HEK293 (cell line): ENCODE measurements at regions not wholly inside any gene's neighbourhood (a gene's known extent, or its start where the extent isn't known, plus 50 kb on each side); places are given as distances from the start of the nearest gene placed in this dataset.

Experiments
- CTCF ChIA-PET: fragments of 350-600 bp; formaldehyde crosslinking; extraction: SDS; loops from one replicate; lab custom pipeline; 2021; ENCODE audit warnings: antibody characterized with exemption; lab: Yijun Ruan, JAX
- POLR2A ChIA-PET: fragments of 300-600 bp; formaldehyde crosslinking; extraction: SDS; loops from one replicate; lab custom pipeline; 2020; ENCODE audit warnings: antibody characterized with exemption, inconsistent platforms; lab: Yijun Ruan, JAX
- H3K27ac ChIP-seq: fragments of 200-500 bp; sonication (Bioruptor generic); 2 replicates; pipeline ENCODE4 v1.5.1; 2014; ENCODE audit warnings: low read depth, low read length, control low read depth, inconsistent platforms; ENCODE audit errors: extremely low read depth
- H3K36me3 ChIP-seq, 2 experiments: fragments of 200-500 bp in 1 of 2; sonication (Bioruptor generic) in 1 of 2; 1 replicate in 1 of 2; 2 replicates in 1 of 2; pipeline ENCODE4 v1.5.1; 2014 to 2017; ENCODE audit warnings: inconsistent platforms in 2 of 2, low read length in 2 of 2; ENCODE audit not compliant: control insufficient read depth in 2 of 2, insufficient read depth in 1 of 2
- H3K4me1 ChIP-seq: fragments of 200-500 bp; sonication (Bioruptor generic); 2 replicates; pipeline ENCODE4 v1.5.1; 2014; ENCODE audit warnings: mild to moderate bottlenecking, low read length, inconsistent platforms; ENCODE audit not compliant: control insufficient read depth, insufficient read depth
- H3K4me3 ChIP-seq: 2 replicates; pipeline ENCODE4 v1.5.1; 2011; ENCODE audit warnings: low read depth, mild to moderate bottlenecking, control low read depth, low read length, moderate library complexity
- H3K9me3 ChIP-seq: fragments of 200-500 bp; sonication (Bioruptor generic); 2 replicates; pipeline ENCODE4 v1.5.1; 2014; ENCODE audit warnings: low read depth, low read length, inconsistent platforms; ENCODE audit not compliant: control insufficient read depth, insufficient read depth
- MZF1 ChIP-seq: fragments of 450-650 bp; formaldehyde crosslinking; IDR thresholded peaks from 2 replicates; pipeline ENCODE4 v1.5.1; 2017; ENCODE audit warnings: missing biosample characterization, missing genetic modification characterization, borderline replicate concordance
- ZNF132 ChIP-seq: fragments of 450-650 bp; formaldehyde crosslinking; IDR thresholded peaks from 2 replicates; pipeline ENCODE4 v1.5.1; 2017; ENCODE audit warnings: missing biosample characterization, missing genetic modification characterization, borderline replicate concordance

- Histone ChIP-seq H3K27ac (no peak overlapping the region), H3K9me3 (no peaks in the 10 kb centered on the region), H3K4me1 (no peaks in the 10 kb centered on the region), H3K36me3 (no peaks in the 10 kb centered on the region), H3K4me3 (no peak overlapping the region)
- POLR2A ChIA-PET: no interaction called here
- no peak for TF ChIP-seq ZNF132 (tag by site-specific recombination)
- no peak for TF ChIP-seq MZF1 (tag by site-specific recombination)
- CTCF ChIA-PET: interaction anchor here (0.6 kb wide), 1 partner anchor 586 kb away, joined by 3 read pairs; no protein-coding TSS in a partner anchor
Observed at GRCh38 chr13:51006067-51006845, 96.7 kb downstream of the RNASEH2B start.
